ENCODE measurements at regions not wholly inside any gene's neighbourhood (a gene's known extent, or its start where the extent isn't known, plus 50 kb on each side); places are given as distances from the start of the nearest gene placed in this dataset.

GRCh38 chr17:12492450-12492849, 173.2 kb upstream of the MYOCD start:
- H3K4me3 ChIP-seq (ENCODE audit: low read depth, low read length) = no peak overlapping the region
- TF ChIP-seq CTCF (IDR thresholded peaks at IDR 0.05; ENCODE audit: low read depth, low read length) = no peak

GRCh38 chr17:12505866-12506265, 159.8 kb upstream of the MYOCD start:
- TF ChIP-seq CTCF (IDR thresholded peaks at IDR 0.05; ENCODE audit: low read depth, low read length) = no peak
- no peak overlapping the region for H3K4me3 ChIP-seq (ENCODE audit: low read depth, low read length)

- no peak overlapping the region for H3K4me3 ChIP-seq (ENCODE audit: low read depth, low read length)
Observed at GRCh38 chr17:12507026-12507595, 158.6 kb upstream of the MYOCD start.

DNA sequence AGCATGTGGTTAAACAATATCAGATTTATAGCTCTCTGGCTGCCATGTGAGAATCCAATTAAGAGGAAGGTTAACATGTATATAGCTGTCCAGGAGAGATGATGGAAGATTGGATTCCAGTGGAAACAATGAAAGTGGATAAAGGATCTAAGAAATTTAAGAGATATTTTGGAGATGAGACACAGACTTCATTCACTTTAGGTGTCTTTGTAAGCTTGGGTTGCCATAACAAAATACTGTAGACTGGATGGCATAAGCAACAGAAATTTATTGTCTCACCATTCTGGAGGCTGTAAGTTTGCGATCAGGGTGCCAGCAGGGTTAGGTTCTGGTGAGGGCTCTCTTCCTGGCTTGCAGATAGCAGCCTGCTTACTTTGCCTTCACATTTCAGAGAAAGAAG, 155.9 kb upstream of the MYOCD start:
- no peak overlapping the region for H3K4me3 ChIP-seq (ENCODE audit: low read depth, low read length)
- TF ChIP-seq CTCF (IDR thresholded peaks at IDR 0.05; ENCODE audit: low read depth, low read length) = no peak

More at GRCh38 chr17:12507026-12507595, 158.6 kb upstream of the MYOCD start:
- no peak for TF ChIP-seq CTCF (IDR thresholded peaks at IDR 0.05; ENCODE audit: low read depth, low read length)

DNA sequence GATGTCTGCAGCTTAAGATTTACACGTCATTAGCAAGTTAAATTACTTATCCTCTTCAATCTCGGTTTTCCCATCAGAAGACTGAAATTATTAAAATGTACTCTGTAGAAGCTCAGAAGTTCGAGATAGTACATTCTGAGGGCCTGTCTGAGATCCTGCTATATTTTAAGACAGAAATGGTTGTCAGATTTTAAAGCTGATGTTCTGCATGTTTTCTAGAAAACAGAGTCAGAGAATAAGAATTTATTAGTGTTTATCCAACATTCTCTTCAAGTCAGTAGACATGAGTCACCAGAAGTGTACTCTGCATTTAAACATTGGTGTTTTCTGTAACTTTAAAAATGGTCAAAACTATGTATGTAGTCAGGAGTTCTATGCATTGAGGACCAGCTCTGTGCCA, 155.2 kb upstream of the MYOCD start:
- TF ChIP-seq CTCF (IDR thresholded peaks at IDR 0.05; ENCODE audit: low read depth, low read length) = no peak

GRCh38 chr17:12512694-12513355, 152.9 kb upstream of the MYOCD start:
- TF ChIP-seq CTCF (IDR thresholded peaks at IDR 0.05; ENCODE audit: low read depth, low read length) = no peak
- no peak overlapping the region for H3K4me3 ChIP-seq (ENCODE audit: low read depth, low read length)

More for the DNA sequence above, 155.2 kb upstream of the MYOCD start:
- H3K4me3 ChIP-seq (ENCODE audit: low read depth, low read length) = no peak overlapping the region

- TF ChIP-seq CTCF (IDR thresholded peaks at IDR 0.05; ENCODE audit: low read depth, low read length) = no peak
- no peak overlapping the region for H3K4me3 ChIP-seq (ENCODE audit: low read depth, low read length)
Observed at GRCh38 chr17:12514596-12514995, 151.1 kb upstream of the MYOCD start.

Data from WI38 (cell line).